ENCODE measurements at regions not wholly inside any gene's neighbourhood (a gene's known extent, or its start where the extent isn't known, plus 50 kb on each side); places are given as distances from the start of the nearest gene placed in this dataset.

GRCh38 chr2:51981783-51982182 is 949.9 kb upstream of the NRXN1 start (continued):
- TF ChIP-seq, protein P1, sequence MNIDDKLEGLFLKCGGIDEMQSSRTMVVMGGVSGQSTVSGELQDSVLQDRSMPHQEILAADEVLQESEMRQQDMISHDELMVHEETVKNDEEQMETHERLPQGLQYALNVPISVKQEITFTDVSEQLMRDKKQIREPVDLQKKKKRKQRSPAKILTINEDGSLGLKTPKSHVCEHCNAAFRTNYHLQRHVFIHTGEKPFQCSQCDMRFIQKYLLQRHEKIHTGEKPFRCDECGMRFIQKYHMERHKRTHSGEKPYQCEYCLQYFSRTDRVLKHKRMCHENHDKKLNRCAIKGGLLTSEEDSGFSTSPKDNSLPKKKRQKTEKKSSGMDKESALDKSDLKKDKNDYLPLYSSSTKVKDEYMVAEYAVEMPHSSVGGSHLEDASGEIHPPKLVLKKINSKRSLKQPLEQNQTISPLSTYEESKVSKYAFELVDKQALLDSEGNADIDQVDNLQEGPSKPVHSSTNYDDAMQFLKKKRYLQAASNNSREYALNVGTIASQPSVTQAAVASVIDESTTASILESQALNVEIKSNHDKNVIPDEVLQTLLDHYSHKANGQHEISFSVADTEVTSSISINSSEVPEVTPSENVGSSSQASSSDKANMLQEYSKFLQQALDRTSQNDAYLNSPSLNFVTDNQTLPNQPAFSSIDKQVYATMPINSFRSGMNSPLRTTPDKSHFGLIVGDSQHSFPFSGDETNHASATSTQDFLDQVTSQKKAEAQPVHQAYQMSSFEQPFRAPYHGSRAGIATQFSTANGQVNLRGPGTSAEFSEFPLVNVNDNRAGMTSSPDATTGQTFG (tag by site-specific recombination; IDR thresholded peaks at IDR 0.05; ENCODE audit: borderline replicate concordance) = no peak
- TF ChIP-seq SCRT2 (tag by site-specific recombination; IDR thresholded peaks at IDR 0.05) = no peak
- no peak for TF ChIP-seq ZNF664 (tag by site-specific recombination; IDR thresholded peaks at IDR 0.05)
- TF ChIP-seq, protein P2, sequence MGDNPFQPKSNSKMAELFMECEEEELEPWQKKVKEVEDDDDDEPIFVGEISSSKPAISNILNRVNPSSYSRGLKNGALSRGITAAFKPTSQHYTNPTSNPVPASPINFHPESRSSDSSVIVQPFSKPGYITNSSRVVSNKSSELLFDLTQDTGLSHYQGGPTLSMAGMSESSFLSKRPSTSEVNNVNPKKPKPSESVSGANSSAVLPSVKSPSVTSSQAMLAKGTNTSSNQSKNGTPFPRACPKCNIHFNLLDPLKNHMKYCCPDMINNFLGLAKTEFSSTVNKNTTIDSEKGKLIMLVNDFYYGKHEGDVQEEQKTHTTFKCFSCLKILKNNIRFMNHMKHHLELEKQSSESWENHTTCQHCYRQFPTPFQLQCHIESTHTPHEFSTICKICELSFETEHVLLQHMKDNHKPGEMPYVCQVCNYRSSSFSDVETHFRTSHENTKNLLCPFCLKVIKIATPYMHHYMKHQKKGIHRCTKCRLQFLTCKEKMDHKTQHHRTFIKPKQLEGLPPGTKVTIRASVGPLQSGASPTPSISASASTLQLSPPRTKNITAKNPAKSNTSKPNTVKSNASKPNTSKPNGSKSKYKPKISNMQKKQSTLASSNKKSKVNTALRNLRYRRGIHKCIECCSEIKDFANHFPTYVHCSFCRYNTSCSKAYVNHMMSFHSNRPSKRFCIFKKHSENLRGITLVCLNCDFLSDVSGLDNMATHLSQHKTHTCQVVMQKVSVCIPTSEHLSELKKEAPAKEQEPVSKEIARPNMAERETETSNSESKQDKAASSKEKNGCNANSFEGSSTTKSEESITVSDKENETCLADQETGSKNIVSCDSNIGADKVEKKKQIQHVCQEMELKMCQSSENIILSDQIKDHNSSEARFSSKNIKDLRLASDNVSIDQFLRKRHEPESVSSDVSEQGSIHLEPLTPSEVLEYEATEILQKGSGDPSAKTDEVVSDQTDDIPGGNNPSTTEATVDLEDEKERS (tag by site-specific recombination; IDR thresholded peaks at IDR 0.05) = no peak
- TF ChIP-seq, protein P3, sequence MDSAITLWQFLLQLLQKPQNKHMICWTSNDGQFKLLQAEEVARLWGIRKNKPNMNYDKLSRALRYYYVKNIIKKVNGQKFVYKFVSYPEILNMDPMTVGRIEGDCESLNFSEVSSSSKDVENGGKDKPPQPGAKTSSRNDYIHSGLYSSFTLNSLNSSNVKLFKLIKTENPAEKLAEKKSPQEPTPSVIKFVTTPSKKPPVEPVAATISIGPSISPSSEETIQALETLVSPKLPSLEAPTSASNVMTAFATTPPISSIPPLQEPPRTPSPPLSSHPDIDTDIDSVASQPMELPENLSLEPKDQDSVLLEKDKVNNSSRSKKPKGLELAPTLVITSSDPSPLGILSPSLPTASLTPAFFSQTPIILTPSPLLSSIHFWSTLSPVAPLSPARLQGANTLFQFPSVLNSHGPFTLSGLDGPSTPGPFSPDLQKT (IDR thresholded peaks at IDR 0.05; ENCODE audit: borderline replicate concordance, low read depth, low read length) = no peak
- no peak for TF ChIP-seq ZNF585B (tag by site-specific recombination; IDR thresholded peaks at IDR 0.05)
- no peak for TF ChIP-seq AEBP2 (tag by site-specific recombination; IDR thresholded peaks at IDR 0.05; ENCODE audit: borderline replicate concordance)
- TF ChIP-seq, protein P4, sequence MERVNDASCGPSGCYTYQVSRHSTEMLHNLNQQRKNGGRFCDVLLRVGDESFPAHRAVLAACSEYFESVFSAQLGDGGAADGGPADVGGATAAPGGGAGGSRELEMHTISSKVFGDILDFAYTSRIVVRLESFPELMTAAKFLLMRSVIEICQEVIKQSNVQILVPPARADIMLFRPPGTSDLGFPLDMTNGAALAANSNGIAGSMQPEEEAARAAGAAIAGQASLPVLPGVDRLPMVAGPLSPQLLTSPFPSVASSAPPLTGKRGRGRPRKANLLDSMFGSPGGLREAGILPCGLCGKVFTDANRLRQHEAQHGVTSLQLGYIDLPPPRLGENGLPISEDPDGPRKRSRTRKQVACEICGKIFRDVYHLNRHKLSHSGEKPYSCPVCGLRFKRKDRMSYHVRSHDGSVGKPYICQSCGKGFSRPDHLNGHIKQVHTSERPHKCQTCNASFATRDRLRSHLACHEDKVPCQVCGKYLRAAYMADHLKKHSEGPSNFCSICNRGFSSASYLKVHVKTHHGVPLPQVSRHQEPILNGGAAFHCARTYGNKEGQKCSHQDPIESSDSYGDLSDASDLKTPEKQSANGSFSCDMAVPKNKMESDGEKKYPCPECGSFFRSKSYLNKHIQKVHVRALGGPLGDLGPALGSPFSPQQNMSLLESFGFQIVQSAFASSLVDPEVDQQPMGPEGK (tag by site-specific recombination; IDR thresholded peaks at IDR 0.05) = no peak
- no peak for TF ChIP-seq ZNF555 (tag by site-specific recombination; conservative IDR thresholded peaks at IDR 0.05)

DNA sequence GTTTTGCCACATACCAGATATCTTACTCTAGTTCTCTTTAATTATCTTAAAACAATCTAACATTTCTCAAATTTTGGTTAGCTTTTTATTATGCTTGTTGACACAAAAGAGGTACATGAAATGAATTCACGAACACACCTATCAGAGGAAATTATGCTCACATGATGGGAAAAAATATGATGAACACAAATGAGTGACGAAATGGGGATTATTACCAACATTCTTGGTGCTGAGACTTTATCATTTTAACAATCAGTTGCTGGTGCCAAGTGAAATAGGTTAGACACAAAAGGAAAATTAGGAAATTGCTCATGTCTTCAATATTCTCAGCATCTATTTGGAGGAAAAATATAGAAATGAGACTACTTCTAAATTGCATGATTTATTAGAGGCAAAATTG is 944.7 kb upstream of the NRXN1 start:
- POLR2A ChIA-PET = no interaction called here
- H3K9me3 ChIP-seq (ENCODE audit: control insufficient read depth, insufficient read depth, low read depth, low read length) = no peaks in the 10 kb centered on the region
- no peaks in the 10 kb centered on the region for H3K4me1 ChIP-seq (ENCODE audit: control insufficient read depth, insufficient read depth, low read length)
- H3K27ac ChIP-seq (ENCODE audit: extremely low read depth, low read depth, low read length) = no peak overlapping the region
- H3K36me3 ChIP-seq (ENCODE audit: control insufficient read depth in 2 of 2, insufficient read depth in 1 of 2, low read length in 2 of 2) = no peaks in the 10 kb centered on the region
- no peak overlapping the region for H3K4me3 ChIP-seq (ENCODE audit: low read depth, low read length)
- TF ChIP-seq KLF1 (tag by site-specific recombination; IDR thresholded peaks at IDR 0.05) = no peak
- no peak for TF ChIP-seq ZNF792 (tag by site-specific recombination; IDR thresholded peaks at IDR 0.05)
- TF ChIP-seq GLI4 (tag by site-specific recombination; IDR thresholded peaks at IDR 0.05) = no peak
- TF ChIP-seq SALL2 (tag by site-specific recombination; IDR thresholded peaks at IDR 0.05; ENCODE audit: borderline replicate concordance) = no peak
- CTCF ChIA-PET = no interaction called here
